Activated naive CD4-positive, alpha-beta T cell treated with anti-CD3 and anti-CD28 coated beads, Interleukin-2, amount 50 U/mL, for 72 hours (primary cell): ENCODE measurements at regions not wholly inside any gene's neighbourhood (a gene's known extent, or its start where the extent isn't known, plus 50 kb on each side); places are given as distances from the start of the nearest gene placed in this dataset.

ENCODE experiments used
- ATAC-seq, 2 donors: fragments of 150-1000 bp; cut with Tn5 transposase; 2 replicates each; pipeline ENCODE4 v1.10.0; 2021; ENCODE audit warnings: mild to moderate bottlenecking in 2 of 2, moderate library complexity in 2 of 2
- DNase-seq, 2 donors: peaks; one replicate each; pipeline ENCODE4 v3.0.0; 2021 to 2022; ENCODE audit warnings: low spot score in 2 of 2
- H3K27ac Mint-ChIP-seq, 2 donors: one replicate each; pipeline ENCODE4 v1.8.0; 2022; ENCODE audit warnings: mild to moderate bottlenecking in 2 of 2, mixed read lengths in 2 of 2
- H3K36me3 Mint-ChIP-seq, 2 donors: one replicate each; pipeline ENCODE4 v1.8.0; 2022; ENCODE audit warnings: mixed read lengths in 2 of 2
- H3K9me3 Mint-ChIP-seq, 2 donors: one replicate each; pipeline ENCODE4 v1.8.0; 2022; ENCODE audit warnings: mixed read lengths in 2 of 2

DNA sequence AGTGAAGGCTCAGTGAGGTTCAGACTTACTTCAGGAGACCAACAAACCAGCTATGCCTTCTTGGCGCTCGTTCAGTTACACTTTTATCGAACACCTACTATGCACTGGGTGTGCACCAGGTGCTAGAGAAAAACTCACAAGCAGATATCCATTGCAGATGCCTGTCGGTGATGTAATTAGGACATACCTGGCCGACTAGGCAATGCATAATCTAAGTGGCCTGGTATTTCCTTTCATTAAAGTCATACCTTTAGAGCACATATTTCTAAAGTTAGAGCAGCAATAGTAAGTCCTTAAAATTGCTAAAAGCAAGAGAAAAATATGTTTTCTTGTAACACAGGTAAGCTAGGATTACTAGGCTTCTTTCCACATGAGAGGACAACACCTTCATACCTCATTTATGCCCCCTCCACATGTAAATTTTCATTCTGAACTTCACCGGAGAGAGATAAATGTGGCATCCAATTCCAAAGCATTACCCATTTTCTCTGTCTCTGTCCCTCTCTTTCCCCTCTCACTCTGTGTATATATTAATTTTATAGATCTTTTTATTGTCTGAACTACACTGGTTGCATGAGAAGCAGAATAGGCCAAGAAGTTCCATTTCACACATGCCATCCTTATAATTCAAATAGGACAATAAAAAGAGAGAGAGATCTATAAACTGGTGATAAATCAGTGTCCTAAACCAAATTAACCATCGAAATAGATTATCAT is 242.2 kb downstream of the SPTSSA start:
- no peak overlapping the region for H3K27ac Mint-ChIP-seq
- no peaks in the 10 kb centered on the region for H3K36me3 Mint-ChIP-seq
- H3K9me3 Mint-ChIP-seq = no peaks in the 10 kb centered on the region
- DNase-seq (no peak), ATAC-seq (no peak)

DNA sequence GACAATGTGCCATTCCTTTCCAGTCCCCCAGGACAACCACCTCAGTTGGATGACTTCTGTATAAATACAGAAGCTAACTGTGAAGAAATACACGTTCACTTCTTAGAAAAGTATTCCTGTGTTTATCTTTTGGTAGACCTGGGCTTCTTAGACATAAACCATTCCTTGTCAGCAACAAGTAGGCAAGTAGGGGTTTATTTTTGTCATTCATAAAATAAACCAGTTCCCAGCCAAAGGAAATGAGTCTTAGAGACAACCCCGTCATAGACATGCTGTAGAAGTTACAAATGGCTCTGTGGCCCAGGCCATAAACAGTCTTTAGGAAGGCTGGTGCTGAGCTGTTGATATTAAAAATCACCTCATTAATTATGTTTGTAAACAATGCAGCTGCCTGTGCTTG is 243.2 kb downstream of the SPTSSA start:
- DNase-seq = no peak
- Mint-ChIP-seq H3K36me3 (no peaks in the 10 kb centered on the region), H3K9me3 (no peaks in the 10 kb centered on the region), H3K27ac (no peak overlapping the region)
- no peak for ATAC-seq

DNA sequence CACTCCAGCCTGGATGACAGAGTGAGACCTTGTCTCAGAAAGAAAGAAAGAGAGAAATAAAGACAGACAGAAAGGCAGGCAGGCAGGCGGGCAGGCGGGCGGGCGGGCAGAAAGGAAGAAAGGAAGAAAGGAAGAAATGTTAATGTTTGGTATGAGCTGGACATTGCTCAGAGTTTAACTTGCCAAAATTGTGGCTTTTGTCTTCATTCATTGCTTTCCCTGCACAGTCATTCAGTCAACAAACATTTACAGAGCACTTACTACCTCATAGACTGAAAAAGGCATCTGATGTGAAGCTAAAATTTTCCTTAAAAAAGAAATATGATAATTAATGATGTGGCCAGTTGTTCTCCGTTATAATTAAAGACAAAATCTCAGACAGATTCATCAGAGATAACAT is 247.1 kb downstream of the SPTSSA start:
- H3K27ac Mint-ChIP-seq = no peak overlapping the region
- H3K36me3 Mint-ChIP-seq = no peaks in the 10 kb centered on the region
- no peaks in the 10 kb centered on the region for H3K9me3 Mint-ChIP-seq
- no peak for DNase-seq
- ATAC-seq = no peak

DNA sequence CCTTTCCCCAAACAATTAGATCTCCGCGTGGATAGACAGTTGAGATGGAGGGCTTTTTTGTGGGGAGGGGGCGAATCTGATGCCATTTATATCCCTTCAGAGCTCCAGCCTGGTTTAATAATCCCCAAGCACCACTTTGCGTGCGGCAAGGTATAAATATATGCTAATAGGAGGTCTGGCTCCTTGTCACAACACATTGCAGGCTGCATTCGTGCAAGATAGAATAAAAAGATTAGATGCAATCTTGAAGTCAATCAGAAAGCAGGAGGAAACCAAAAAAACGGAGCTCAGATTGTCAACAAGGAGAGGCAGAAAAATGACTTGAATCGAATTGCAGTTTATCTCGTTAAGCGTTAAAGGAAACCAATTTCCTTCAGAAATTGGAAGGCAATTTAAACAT is 248.7 kb downstream of the SPTSSA start:
- H3K9me3 Mint-ChIP-seq = no peaks in the 10 kb centered on the region
- no peaks in the 10 kb centered on the region for H3K36me3 Mint-ChIP-seq
- peak overlapping the region in 1 of 2 donors; percentile 73 for H3K27ac Mint-ChIP-seq
- DNase-seq (no peak), ATAC-seq (no peak)

DNA sequence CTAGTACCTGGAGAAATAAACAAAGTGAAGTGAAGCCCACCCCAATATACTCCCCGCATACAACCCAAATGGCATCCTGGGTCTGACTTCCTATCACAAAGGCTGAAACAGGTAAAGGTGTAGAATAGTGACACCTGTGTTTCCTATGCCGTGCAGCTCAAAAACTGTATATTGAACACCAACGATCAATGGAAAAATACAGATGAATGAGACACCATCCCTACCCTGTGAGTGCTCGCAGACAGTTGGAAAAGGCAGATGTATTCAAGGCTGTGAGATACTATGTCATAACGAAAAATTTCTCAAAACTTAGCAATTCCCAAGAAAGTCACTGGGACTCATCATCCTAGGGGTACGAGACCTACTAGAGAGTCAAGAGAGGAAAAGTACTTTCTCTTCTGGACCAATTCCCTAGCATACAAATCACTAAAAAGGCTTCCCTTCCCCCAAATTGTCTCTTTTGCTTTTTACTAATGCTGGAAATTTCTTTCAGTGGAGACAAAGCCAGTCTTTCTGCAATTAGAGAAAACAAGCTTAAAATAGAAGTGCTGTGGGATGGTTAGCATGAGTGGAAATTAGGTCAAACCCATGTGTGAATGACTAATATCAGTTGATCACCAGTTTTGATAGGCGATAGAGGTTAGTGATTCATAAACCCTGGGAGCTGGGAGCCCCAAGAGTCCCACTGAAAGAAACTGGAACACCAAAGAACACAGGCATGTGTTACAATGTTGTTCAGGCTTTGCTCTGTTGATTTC is 249.7 kb downstream of the SPTSSA start:
- DNase-seq (no peak), ATAC-seq (peak; percentile 71 to 77)
- Mint-ChIP-seq H3K36me3 (no peaks in the 10 kb centered on the region), H3K9me3 (no peaks in the 10 kb centered on the region), H3K27ac (peak overlapping the region; percentile 13 to 73)

DNA sequence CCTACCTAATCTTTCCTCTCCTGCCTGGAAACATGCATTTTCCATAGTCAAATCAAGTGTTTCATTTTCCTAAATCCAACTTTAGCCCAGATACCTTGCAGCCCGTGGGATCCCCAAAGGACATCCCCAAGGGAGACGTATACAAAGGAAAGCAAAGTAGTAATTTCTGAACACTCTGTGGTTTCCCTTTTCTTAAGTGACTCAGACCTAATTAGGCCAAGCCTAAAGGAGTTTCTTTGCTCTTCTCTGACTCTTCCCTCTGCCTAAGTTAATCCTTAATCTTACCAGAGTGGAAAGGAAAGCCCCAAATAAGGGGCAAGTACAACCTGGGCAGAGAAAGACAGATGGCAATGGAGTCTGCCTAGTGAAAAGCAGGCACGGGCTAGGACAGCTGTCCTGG is 250.3 kb downstream of the SPTSSA start:
- H3K27ac Mint-ChIP-seq = peak overlapping the region; percentile 5 to 73
- DNase-seq = no peak
- peak; percentile 86 for ATAC-seq
- H3K36me3 Mint-ChIP-seq = no peaks in the 10 kb centered on the region
- H3K9me3 Mint-ChIP-seq = no peaks in the 10 kb centered on the region

DNA sequence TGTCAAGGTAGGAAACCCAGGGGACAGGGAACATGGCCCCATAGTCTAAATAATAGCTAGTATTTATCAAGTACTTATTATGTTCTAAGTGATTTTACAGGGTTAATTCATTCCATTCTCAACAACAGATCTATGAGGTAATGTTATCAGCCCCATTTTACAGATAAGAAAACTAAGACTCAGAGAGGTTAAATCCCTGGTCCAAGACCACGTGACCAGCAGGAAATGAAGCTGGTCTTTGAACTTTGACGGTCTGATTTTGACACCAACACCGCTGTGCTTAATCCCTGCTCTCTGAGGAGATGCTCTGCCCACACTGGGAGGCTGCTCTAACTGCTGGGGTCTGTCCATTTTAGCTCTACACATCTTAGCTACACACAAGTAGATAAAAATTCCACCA is 253.5 kb downstream of the SPTSSA start:
- DNase-seq (no peak), ATAC-seq (no peak)
- no peaks in the 10 kb centered on the region for H3K36me3 Mint-ChIP-seq
- H3K9me3 Mint-ChIP-seq = peaks cover 16% of the 10 kb centered on the region in 2 donors
- H3K27ac Mint-ChIP-seq = no peak overlapping the region

DNA sequence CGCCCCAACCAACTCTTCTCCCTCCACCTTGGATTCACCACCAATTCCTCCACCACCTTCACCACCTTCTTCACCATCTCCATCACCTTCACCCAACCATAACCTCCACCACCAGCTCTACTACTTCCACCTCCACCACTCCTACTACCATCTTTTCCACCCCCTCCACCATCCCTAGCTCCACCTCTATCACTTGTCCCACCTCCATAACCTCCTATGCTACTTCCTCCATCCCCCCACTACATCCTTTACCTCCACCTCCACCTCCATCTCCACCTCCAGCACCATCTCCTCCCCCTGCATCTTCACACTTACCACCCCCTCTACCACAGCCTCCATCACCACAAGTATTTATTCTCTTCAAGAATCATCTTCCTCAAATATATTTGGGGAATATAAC is 254.9 kb upstream of the EGLN3 start:
- Mint-ChIP-seq H3K36me3 (no peaks in the 10 kb centered on the region), H3K27ac (no peak overlapping the region), H3K9me3 (peaks cover 16% of the 10 kb centered on the region in 2 donors)
- ATAC-seq (no peak), DNase-seq (no peak)

DNA sequence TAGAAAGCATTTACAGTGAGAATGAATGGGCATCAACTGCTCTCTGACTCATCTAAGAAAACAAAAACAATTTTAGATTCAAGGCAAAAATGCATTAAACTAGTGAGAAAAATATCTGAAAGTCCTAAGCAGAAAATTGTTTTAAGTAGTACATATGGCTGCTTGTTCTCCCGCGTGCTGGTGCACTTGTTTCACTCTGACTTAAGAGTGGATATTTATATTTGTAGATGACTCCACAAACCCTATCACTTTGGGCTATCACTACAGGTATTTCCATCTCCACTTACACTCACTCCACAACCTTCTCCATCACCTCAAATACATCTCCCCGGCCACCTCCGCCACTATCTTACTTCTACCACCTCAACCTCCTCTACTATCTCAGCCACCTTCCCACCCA is 253.9 kb upstream of the EGLN3 start:
- H3K36me3 Mint-ChIP-seq = no peaks in the 10 kb centered on the region
- ATAC-seq (no peak), DNase-seq (no peak)
- peaks cover 16% of the 10 kb centered on the region in 2 donors for H3K9me3 Mint-ChIP-seq
- H3K27ac Mint-ChIP-seq = no peak overlapping the region

DNA sequence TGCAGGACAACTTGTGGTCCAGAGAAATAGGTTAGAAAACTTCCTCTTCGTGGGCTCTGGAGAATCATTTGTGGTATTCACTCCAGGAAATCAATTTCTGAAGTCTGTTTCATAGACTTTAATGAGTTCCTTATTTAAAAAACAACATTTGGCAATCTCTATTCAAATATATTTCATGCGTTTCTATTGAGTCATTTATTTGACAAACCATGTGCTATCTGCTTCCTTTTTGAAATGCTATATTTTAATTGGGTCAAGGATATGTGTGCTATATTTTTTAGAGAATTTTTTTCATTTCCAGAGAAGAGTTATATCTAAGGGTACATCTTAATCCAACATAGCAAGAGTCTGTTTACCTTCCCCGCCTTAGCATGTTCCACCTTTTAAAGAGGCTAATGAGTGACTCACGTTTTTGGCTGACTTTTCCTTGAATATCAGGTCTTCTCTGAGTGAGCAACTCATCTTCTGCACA is 252.4 kb upstream of the EGLN3 start:
- Mint-ChIP-seq H3K27ac (no peak overlapping the region), H3K9me3 (peaks cover 16% of the 10 kb centered on the region in 2 donors), H3K36me3 (no peaks in the 10 kb centered on the region)
- DNase-seq (no peak), ATAC-seq (peak in 1 of 2 donors; percentile 33)

DNA sequence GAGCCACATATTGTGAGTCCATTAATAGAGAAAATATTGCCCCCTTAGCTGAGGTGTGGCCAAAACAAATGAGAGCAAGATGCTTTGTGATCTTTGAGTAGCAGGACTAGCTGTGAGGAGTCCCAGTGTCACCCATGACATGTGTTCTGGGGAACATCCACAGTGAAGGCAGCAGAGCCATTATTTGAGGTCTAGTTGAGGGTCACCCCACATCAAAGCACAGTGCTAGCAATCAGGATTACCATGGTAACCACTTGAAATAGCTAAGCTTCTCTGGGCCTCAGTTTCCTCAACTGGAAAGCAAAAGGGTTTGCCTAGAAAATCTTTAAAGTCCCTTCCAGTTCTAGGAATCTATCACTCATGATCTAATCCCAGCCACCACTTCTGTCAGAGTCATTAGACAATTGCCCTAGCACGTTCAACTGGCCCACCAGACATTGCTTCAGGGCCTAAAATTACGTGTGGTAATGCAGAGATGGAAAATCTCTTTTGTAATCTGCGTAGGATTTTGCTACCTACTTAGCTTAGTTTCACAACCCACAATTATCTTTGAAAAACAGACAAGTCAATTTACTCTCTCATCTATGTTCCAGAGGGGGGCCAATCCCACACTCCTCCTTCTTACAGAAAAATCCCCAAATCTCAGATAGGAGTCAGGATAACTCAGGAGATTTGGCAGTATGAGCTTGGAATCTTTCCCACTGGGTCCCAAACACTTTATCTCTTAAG is 251.2 kb upstream of the EGLN3 start:
- ATAC-seq (peak; percentile 31 to 41), DNase-seq (no peak)
- Mint-ChIP-seq H3K9me3 (peaks cover 16% of the 10 kb centered on the region in 2 donors), H3K27ac (no peak overlapping the region), H3K36me3 (no peaks in the 10 kb centered on the region)

DNA sequence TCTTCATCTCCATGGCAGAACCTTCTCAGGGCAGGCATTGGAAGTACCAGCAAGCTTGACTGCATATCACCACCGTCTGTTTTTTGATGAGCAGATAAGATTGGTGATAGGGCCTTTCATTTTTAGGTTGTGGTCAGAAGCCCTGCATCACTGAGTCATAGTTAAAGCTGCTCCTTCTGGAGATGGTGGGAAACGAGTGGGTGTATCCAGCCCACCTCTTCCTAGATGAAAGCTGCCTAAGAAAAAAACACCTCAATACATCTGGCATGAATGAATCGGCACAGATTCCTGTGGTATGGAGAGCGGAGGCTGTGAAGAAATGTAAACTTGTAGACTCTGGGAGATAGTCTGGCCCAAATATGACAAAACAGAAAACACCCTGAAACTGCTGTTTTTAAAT is 248.7 kb upstream of the EGLN3 start:
- peaks cover 4 to 12% of the 10 kb centered on the region in 2 donors for H3K9me3 Mint-ChIP-seq
- DNase-seq = peak in 1 of 2 donors; percentile 19
- ATAC-seq = peak; percentile 81
- peak overlapping the region in 1 of 2 donors; percentile 39 for H3K27ac Mint-ChIP-seq
- no peaks in the 10 kb centered on the region for H3K36me3 Mint-ChIP-seq

DNA sequence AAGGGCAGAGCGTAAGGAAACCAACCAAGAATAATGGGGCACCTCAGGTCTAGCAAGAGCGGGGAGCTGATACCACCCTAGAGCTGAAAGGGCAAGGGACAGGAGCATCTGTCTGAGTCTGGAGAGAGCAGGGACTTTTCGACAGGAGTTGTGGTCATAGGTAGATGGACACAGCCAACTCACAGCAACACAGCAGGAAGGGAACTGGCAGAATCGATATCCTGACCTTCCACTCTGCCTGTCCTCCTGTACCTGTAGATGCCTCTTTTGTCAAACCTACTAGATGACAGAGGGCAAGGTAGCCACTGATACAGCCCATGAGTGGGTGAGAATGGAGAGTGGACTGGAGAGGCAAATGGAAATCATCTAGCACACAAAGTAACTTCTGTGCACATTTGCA is 247.2 kb upstream of the EGLN3 start:
- H3K9me3 Mint-ChIP-seq = peaks cover 0 to 8% of the 10 kb centered on the region in 2 donors
- ATAC-seq (no peak), DNase-seq (no peak)
- no peak overlapping the region for H3K27ac Mint-ChIP-seq
- H3K36me3 Mint-ChIP-seq = no peaks in the 10 kb centered on the region

DNA sequence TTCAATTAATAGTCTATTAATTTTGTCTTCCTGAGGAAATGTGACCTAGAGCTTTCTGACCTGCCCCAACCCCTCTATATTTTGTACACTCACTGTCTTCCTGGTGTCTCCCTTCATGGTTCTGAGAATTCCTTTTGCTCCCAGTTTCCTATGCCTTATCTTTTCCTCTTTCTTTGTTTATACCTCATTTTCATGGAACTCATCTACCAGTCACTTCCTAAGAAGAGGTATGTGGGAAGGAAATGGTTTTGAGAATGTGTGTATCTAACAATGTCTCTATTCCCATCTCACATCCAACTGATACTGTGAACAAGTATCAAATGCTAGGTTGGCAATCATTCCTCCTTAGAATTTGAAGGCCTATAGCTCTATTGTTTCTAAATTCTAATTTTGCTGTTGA is 245.1 kb upstream of the EGLN3 start:
- peaks cover 0 to 11% of the 10 kb centered on the region in 2 donors for H3K9me3 Mint-ChIP-seq
- no peak overlapping the region for H3K27ac Mint-ChIP-seq
- H3K36me3 Mint-ChIP-seq = no peaks in the 10 kb centered on the region
- DNase-seq (no peak), ATAC-seq (no peak)

DNA sequence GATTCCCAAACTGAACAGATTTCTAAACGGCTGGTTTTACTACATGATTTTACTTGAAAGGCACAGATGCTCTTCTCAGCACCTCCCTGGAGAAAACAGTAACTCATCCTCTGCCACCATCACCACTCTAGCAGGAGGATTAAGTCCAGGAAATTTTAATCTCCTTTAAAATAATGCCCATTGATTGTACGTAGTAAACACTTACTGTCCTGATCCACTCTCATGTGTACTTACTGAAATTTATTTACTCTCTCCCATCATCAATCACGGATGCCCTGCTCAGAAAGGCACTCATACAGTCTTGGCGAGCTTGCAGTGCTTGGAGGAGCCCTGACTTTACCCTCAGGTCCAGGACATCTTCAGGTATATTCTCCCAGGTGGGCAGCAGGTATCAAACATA is 239.8 kb upstream of the EGLN3 start:
- peaks cover 0 to 4% of the 10 kb centered on the region in 2 donors for H3K9me3 Mint-ChIP-seq
- H3K36me3 Mint-ChIP-seq = no peaks in the 10 kb centered on the region
- no peak overlapping the region for H3K27ac Mint-ChIP-seq
- no peak for ATAC-seq
- no peak for DNase-seq

DNA sequence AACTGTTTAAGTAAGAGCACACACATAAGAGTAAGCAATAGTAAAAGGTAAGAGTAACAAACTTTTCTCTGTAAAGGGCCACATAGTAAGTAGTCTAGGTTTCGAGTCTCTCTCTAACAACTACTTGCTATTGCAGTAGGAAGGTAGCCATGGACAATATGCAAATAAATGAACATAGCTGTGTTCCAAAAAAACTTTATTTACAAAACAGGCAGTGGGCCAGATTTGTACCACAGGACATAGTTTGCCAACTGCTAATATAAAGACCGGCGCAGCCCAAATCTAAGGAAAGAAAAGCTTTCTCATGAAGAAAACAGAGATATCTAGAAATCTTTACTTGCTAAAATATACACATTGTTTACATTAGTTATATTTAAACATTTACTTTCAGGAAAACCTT is 239.0 kb upstream of the EGLN3 start:
- H3K36me3 Mint-ChIP-seq = no peaks in the 10 kb centered on the region
- peaks cover 0 to 3% of the 10 kb centered on the region in 2 donors for H3K9me3 Mint-ChIP-seq
- ATAC-seq (no peak), DNase-seq (no peak)
- no peak overlapping the region for H3K27ac Mint-ChIP-seq

DNA sequence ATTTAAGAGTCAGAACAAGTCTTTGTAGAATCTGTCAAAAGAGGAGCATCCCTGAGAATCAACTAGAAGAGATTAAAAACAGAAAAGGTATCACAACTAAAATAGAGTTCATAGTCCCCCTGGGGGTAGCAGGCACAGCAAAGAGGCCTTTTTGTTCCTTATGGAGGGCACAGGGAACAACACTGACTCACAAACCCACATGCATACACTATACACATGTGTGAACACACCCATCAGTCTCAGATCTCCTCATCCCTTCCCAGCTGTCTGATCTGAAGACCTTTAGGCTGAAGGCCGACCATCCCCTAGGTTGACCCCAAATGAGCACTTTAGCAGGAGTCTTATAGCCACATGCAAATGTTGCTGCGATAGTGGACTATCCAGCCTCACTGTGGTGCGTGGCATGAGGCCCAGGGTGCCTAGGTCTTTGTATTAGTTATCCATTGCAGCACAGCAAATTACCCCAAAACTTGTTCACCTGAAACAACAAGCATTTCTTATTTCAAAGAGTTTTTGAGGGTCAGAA is 236.7 kb upstream of the EGLN3 start:
- H3K9me3 Mint-ChIP-seq = peaks cover 4 to 11% of the 10 kb centered on the region in 2 donors
- ATAC-seq = no peak
- no peak overlapping the region for H3K27ac Mint-ChIP-seq
- no peak for DNase-seq
- H3K36me3 Mint-ChIP-seq = no peaks in the 10 kb centered on the region
